HL-60/S4 (cell line): ENCODE measurements at regions not wholly inside any gene's neighbourhood (a gene's known extent, or its start where the extent isn't known, plus 50 kb on each side); places are given as distances from the start of the nearest gene placed in this dataset.

Experiments used
- in situ Hi-C: fragments of 300-500 bp; cut with MboI; formaldehyde crosslinking; loops from 2 replicates; pipeline ENCODE4 v1.14.3; 2022; ENCODE audit warnings: low sequenced_read_pairs

- in situ Hi-C loops: no loop called here
These were observed 108.3 kb upstream of the MEOX2 start for GRCh38 chr7:15794801-15795200.

GRCh38 chr7:15784694-15785030 is 98.2 kb upstream of the MEOX2 start:
- in situ Hi-C loops: no loop called here

GRCh38 chr7:15783987-15784693 is 97.7 kb upstream of the MEOX2 start:
- in situ Hi-C loops: no loop called here

- in situ Hi-C loops: no loop called here
These were observed 96.2 kb upstream of the MEOX2 start for GRCh38 chr7:15782656-15783055.

- in situ Hi-C loops: no loop called here
These were observed 95.5 kb upstream of the MEOX2 start for GRCh38 chr7:15781944-15782343.

- in situ Hi-C loops: no loop called here
These were observed 93.8 kb upstream of the MEOX2 start for GRCh38 chr7:15780271-15780670.

- in situ Hi-C loops: no loop called here
These were observed 91.7 kb upstream of the MEOX2 start for GRCh38 chr7:15778191-15778590.

- in situ Hi-C loops: no loop called here
These were observed 79.3 kb upstream of the MEOX2 start for GRCh38 chr7:15765753-15766152.

GRCh38 chr7:15764851-15765382 is 78.4 kb upstream of the MEOX2 start:
- in situ Hi-C loops: no loop called here

GRCh38 chr7:15764010-15764409 is 77.5 kb upstream of the MEOX2 start:
- in situ Hi-C loops: no loop called here

GRCh38 chr7:15757041-15758000 is 70.8 kb upstream of the MEOX2 start:
- in situ Hi-C loops: no loop called here

- in situ Hi-C loops: no loop called here
These were observed 68.6 kb upstream of the MEOX2 start for GRCh38 chr7:15755061-15755460.

GRCh38 chr7:15753887-15754579 is 67.5 kb upstream of the MEOX2 start:
- in situ Hi-C loops: no loop called here

- in situ Hi-C loops: no loop called here
These were observed 65.9 kb upstream of the MEOX2 start for GRCh38 chr7:15752377-15752776.

GRCh38 chr7:15751191-15751701 is 64.8 kb upstream of the MEOX2 start:
- in situ Hi-C loops: no loop called here

- in situ Hi-C loops: no loop called here
These were observed 64.2 kb upstream of the MEOX2 start for GRCh38 chr7:15750727-15751126.

- in situ Hi-C loops: no loop called here
These were observed 63.1 kb upstream of the MEOX2 start for GRCh38 chr7:15749631-15750030.

- in situ Hi-C loops: no loop called here
These were observed 61.2 kb upstream of the MEOX2 start for GRCh38 chr7:15747712-15748111.

GRCh38 chr7:15747301-15747700 is 60.8 kb upstream of the MEOX2 start:
- in situ Hi-C loops: no loop called here

- in situ Hi-C loops: no loop called here
These were observed 57.5 kb upstream of the MEOX2 start for GRCh38 chr7:15743926-15744480.

- in situ Hi-C loops: no loop called here
These were observed 51.1 kb upstream of the MEOX2 start for GRCh38 chr7:15737601-15738000.
